HS-5 (cell line): ENCODE measurements at regions not wholly inside any gene's neighbourhood (a gene's known extent, or its start where the extent isn't known, plus 50 kb on each side); places are given as distances from the start of the nearest gene placed in this dataset.

ENCODE experiments used
- DNase-seq: peaks from one replicate; pipeline ENCODE4 v3.0.0-alpha.2; 2012; ENCODE audit warnings: low read depth

GRCh38 chr2:45141883-45142866 is 132.9 kb upstream of the SIX2 start:
- DNase-seq = no peak

GRCh38 chr2:45140675-45141074 is 131.4 kb upstream of the SIX2 start:
- DNase-seq = no peak

- no peak for DNase-seq
These were observed 129.7 kb upstream of the SIX2 start for GRCh38 chr2:45138904-45139303.

GRCh38 chr2:45137966-45138695 is 128.9 kb upstream of the SIX2 start:
- no peak for DNase-seq

GRCh38 chr2:45134726-45135125 is 125.5 kb upstream of the SIX2 start:
- no peak for DNase-seq

- DNase-seq = no peak
These were observed 124.8 kb upstream of the SIX2 start for GRCh38 chr2:45134014-45134413.

GRCh38 chr2:45132551-45132950 is 123.3 kb upstream of the SIX2 start:
- DNase-seq = no peak

- DNase-seq = no peak
These were observed 122.3 kb upstream of the SIX2 start for GRCh38 chr2:45131587-45131986.

- DNase-seq = no peak
These were observed 121.5 kb upstream of the SIX2 start for GRCh38 chr2:45130736-45131135.

GRCh38 chr2:45128580-45128997 is 119.3 kb upstream of the SIX2 start:
- peak; percentile 98 for DNase-seq

GRCh38 chr2:45127891-45128290 is 118.6 kb upstream of the SIX2 start:
- DNase-seq = no peak

GRCh38 chr2:45127321-45127720 is 118.1 kb upstream of the SIX2 start:
- no peak for DNase-seq

- no peak for DNase-seq
These were observed 116.0 kb upstream of the SIX2 start for GRCh38 chr2:45125232-45125631.

- DNase-seq = no peak
These were observed 115.2 kb upstream of the SIX2 start for GRCh38 chr2:45124456-45124855.

- DNase-seq = no peak
These were observed 114.4 kb upstream of the SIX2 start for GRCh38 chr2:45123521-45124191.

GRCh38 chr2:45123065-45123464 is 113.8 kb upstream of the SIX2 start:
- DNase-seq = no peak

GRCh38 chr2:45121236-45121927 is 112.1 kb upstream of the SIX2 start:
- no peak for DNase-seq

- DNase-seq = no peak
These were observed 111.3 kb upstream of the SIX2 start for GRCh38 chr2:45120546-45120945.

GRCh38 chr2:45119855-45120254 is 110.6 kb upstream of the SIX2 start:
- DNase-seq = peak; percentile 52

GRCh38 chr2:45119038-45119437 is 109.8 kb upstream of the SIX2 start:
- DNase-seq = peak; percentile 53

- DNase-seq = no peak
These were observed 108.1 kb upstream of the SIX2 start for GRCh38 chr2:45117383-45117782.

- DNase-seq = no peak
These were observed 105.9 kb upstream of the SIX2 start for GRCh38 chr2:45115181-45115580.
